Keratinocyte (primary cell): ENCODE measurements at regions not wholly inside any gene's neighbourhood (a gene's known extent, or its start where the extent isn't known, plus 50 kb on each side); places are given as distances from the start of the nearest gene placed in this dataset.

Experiments
- DNase-seq: peaks from one replicate; pipeline ENCODE4 v3.0.0-alpha.2; 2011; ENCODE audit warnings: low read depth, missing footprints, low spot score
- FAIRE-seq: peaks from 2 replicates; lab custom pipeline; 2011; peaks lifted over from hg19 to GRCh38; lab: Jason Lieb, UNC
- H2AFZ ChIP-seq: 2 replicates; pipeline ENCODE4 v1.6.0; 2012; ENCODE audit warnings: low read length, control low read depth, inconsistent platforms; ENCODE audit not compliant: control insufficient read depth
- H3K27ac ChIP-seq: 2 replicates; pipeline ENCODE4 v1.5.1; 2011; ENCODE audit warnings: low read length; ENCODE audit not compliant: control insufficient read depth, insufficient read depth
- H3K27me3 ChIP-seq: 3 replicates; pipeline ENCODE4 v1.6.0; 2011; ENCODE audit warnings: low read length; ENCODE audit not compliant: control insufficient read depth, insufficient read depth; ENCODE audit errors: extremely low read depth
- H3K36me3 ChIP-seq, 2 experiments: 2 replicates in 1 of 2; 3 replicates in 1 of 2; pipeline ENCODE4 v1.5.1; 2011; ENCODE audit warnings: low read length in 2 of 2, mild to moderate bottlenecking in 1 of 2; ENCODE audit not compliant: control insufficient read depth in 2 of 2, insufficient read depth in 2 of 2; ENCODE audit errors: extremely low read depth in 1 of 2
- H3K4me1 ChIP-seq: 3 replicates; pipeline ENCODE4 v1.5.1; 2011; ENCODE audit warnings: low read length; ENCODE audit not compliant: control insufficient read depth, insufficient read depth; ENCODE audit errors: extremely low read depth
- H3K4me2 ChIP-seq: 3 replicates; pipeline ENCODE4 v1.6.0; 2011; ENCODE audit warnings: low read depth, low read length; ENCODE audit not compliant: control insufficient read depth, insufficient read depth; ENCODE audit errors: extremely low read depth
- H3K4me3 ChIP-seq, 3 experiments: fragments of 200-600 bp in 1 of 3; sonication (generic) in 1 of 3; 2 replicates in 2 of 3; 3 replicates in 1 of 3; pipeline ENCODE4 v1.5.1; 2011 to 2016; ENCODE audit warnings: low read length in 3 of 3, mild to moderate bottlenecking in 3 of 3, control low read depth in 2 of 3, inconsistent platforms in 1 of 3, low read depth in 1 of 3, mixed read lengths in 1 of 3, mixed run types in 1 of 3, moderate library complexity in 1 of 3; ENCODE audit not compliant: control insufficient read depth in 2 of 3, insufficient read depth in 2 of 3; ENCODE audit errors: extremely low read depth in 1 of 3
- H3K79me2 ChIP-seq: 2 replicates; pipeline ENCODE4 v1.6.0; 2012; ENCODE audit warnings: low read length; ENCODE audit not compliant: control insufficient read depth, insufficient read depth
- H3K9ac ChIP-seq: 3 replicates; pipeline ENCODE4 v1.6.0; 2011; ENCODE audit warnings: low read length; ENCODE audit not compliant: control insufficient read depth, insufficient read depth; ENCODE audit errors: extremely low read depth
- H3K9me1 ChIP-seq: 3 replicates; pipeline ENCODE4 v1.6.0; 2011; ENCODE audit warnings: low read length; ENCODE audit not compliant: control insufficient read depth, insufficient read depth; ENCODE audit errors: extremely low read depth
- H3K9me3 ChIP-seq: 2 replicates; pipeline ENCODE4 v1.5.1; 2012; ENCODE audit warnings: low read depth, low read length; ENCODE audit not compliant: control insufficient read depth
- H4K20me1 ChIP-seq: 3 replicates; pipeline ENCODE4 v1.6.0; 2011; ENCODE audit warnings: low read length; ENCODE audit not compliant: control insufficient read depth, insufficient read depth; ENCODE audit errors: extremely low read depth
- EZH2 ChIP-seq: IDR thresholded peaks from one replicate; pipeline ENCODE4 v1.6.1; 2012; ENCODE audit warnings: inconsistent platforms, mild to moderate bottlenecking, low read length, moderate library complexity
- dilution Hi-C: fragments of 300-500 bp; cut with MboI; formaldehyde crosslinking; loops from one replicate; pipeline ENCODE4 v1.7.0; 2020; ENCODE audit warnings: low sequenced_read_pairs; ENCODE audit not compliant: extremely low pct_ligation_motif_present
- TF ChIP-seq, protein P1 (sequence below), 3 experiments: IDR thresholded peaks in 1 of 3; conservative IDR thresholded peaks in 1 of 3; optimal IDR thresholded peaks in 1 of 3; 2 replicates in 2 of 3; 3 replicates in 1 of 3; pipeline versions ENCODE3 to v1.5.1; 2011; ENCODE audit warnings: low read length in 3 of 3, mild to moderate bottlenecking in 3 of 3, moderate library complexity in 2 of 3, control low read depth in 1 of 3, inconsistent platforms in 1 of 3; ENCODE audit not compliant: insufficient read depth in 2 of 3; ENCODE audit errors: extremely low read depth in 1 of 3

- Histone ChIP-seq H3K27me3 (no peaks in the 10 kb centered on the region), H2AFZ (no peak overlapping the region), H3K4me3 (no peak overlapping the region), H3K79me2 (no peaks in the 10 kb centered on the region), H3K9ac (no peak overlapping the region), H3K27ac (no peak overlapping the region), H3K9me3 (peaks cover 2% of the 10 kb centered on the region), H4K20me1 (no peaks in the 10 kb centered on the region), H3K4me1 (no peaks in the 10 kb centered on the region), H3K36me3 (no peaks in the 10 kb centered on the region), H3K4me2 (no peak overlapping the region), H3K9me1 (no peaks in the 10 kb centered on the region)
- dilution Hi-C loops, result no loop called here
- DNase-seq (no peak), FAIRE-seq (no peak)
- TF ChIP-seq EZH2, result no peak
- TF ChIP-seq, protein P1, sequence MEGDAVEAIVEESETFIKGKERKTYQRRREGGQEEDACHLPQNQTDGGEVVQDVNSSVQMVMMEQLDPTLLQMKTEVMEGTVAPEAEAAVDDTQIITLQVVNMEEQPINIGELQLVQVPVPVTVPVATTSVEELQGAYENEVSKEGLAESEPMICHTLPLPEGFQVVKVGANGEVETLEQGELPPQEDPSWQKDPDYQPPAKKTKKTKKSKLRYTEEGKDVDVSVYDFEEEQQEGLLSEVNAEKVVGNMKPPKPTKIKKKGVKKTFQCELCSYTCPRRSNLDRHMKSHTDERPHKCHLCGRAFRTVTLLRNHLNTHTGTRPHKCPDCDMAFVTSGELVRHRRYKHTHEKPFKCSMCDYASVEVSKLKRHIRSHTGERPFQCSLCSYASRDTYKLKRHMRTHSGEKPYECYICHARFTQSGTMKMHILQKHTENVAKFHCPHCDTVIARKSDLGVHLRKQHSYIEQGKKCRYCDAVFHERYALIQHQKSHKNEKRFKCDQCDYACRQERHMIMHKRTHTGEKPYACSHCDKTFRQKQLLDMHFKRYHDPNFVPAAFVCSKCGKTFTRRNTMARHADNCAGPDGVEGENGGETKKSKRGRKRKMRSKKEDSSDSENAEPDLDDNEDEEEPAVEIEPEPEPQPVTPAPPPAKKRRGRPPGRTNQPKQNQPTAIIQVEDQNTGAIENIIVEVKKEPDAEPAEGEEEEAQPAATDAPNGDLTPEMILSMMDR (optimal IDR thresholded peaks at IDR 0.05 in 1 of 3, IDR thresholded peaks at IDR 0.05 in 1 of 3, conservative IDR thresholded peaks at IDR 0.05 in 1 of 3; ENCODE audit: extremely low read depth in 1 of 3, insufficient read depth in 2 of 3, low read length in 3 of 3), result no peak
Measured at GRCh38 chr15:23890218-23890617, 203.1 kb upstream of the NDN start.

DNA sequence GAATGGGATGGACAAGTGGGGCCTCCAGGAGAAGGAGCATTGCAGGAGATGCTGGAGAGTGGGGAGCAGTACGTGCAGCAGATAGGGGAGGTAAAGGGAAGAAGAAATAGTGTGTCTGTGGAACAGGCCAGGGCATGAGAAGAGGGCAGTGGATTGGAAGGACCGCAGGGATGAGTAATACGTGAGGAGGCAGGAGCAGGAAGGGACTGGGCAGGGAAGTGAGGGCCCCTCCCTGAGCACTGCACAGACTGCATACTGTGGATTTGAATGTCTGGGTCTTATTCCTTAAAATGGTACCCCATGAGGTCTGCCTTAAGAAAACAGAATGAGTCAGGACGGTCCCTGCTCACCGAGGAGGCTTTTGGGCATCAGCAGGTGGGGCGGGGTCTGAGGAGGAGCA, 210.0 kb upstream of the NDN start:
- DNase-seq (no peak), FAIRE-seq (no peak)
- H3K4me1 ChIP-seq, result no peaks in the 10 kb centered on the region
- no peaks in the 10 kb centered on the region for H3K27me3 ChIP-seq
- no peak overlapping the region for H3K4me3 ChIP-seq
- TF ChIP-seq, protein P1 (optimal IDR thresholded peaks at IDR 0.05 in 1 of 3, IDR thresholded peaks at IDR 0.05 in 1 of 3, conservative IDR thresholded peaks at IDR 0.05 in 1 of 3; ENCODE audit: extremely low read depth in 1 of 3, insufficient read depth in 2 of 3, low read length in 3 of 3), result no peak
- TF ChIP-seq EZH2, result no peak
- no peaks in the 10 kb centered on the region for H4K20me1 ChIP-seq
- H3K9me3 ChIP-seq, result peaks cover 2% of the 10 kb centered on the region
- no peaks in the 10 kb centered on the region for H3K36me3 ChIP-seq
- dilution Hi-C loops, result no loop called here
- no peak overlapping the region for H2AFZ ChIP-seq
- no peak overlapping the region for H3K4me2 ChIP-seq
- H3K9ac ChIP-seq, result no peak overlapping the region
- no peaks in the 10 kb centered on the region for H3K79me2 ChIP-seq
- no peak overlapping the region for H3K27ac ChIP-seq
- H3K9me1 ChIP-seq, result no peaks in the 10 kb centered on the region
